ENCODE measurements at regions not wholly inside any gene's neighbourhood (a gene's known extent, or its start where the extent isn't known, plus 50 kb on each side); places are given as distances from the start of the nearest gene placed in this dataset.

- TF ChIP-seq CTCF (conservative IDR thresholded peaks at IDR 0.05; ENCODE audit: low read depth, low read length) (no peak), EZH2 (IDR thresholded peaks at IDR 0.05; ENCODE audit: borderline replicate concordance, low read depth, low read length, poor library complexity, severe bottlenecking) (no peak)
Measured at GRCh38 chr4:136301749-136302495, 1230.4 kb downstream of the PCDH18 start.

Measured in A673 (cell line).